ENCODE measurements at regions not wholly inside any gene's neighbourhood (a gene's known extent, or its start where the extent isn't known, plus 50 kb on each side); places are given as distances from the start of the nearest gene placed in this dataset.

DNA sequence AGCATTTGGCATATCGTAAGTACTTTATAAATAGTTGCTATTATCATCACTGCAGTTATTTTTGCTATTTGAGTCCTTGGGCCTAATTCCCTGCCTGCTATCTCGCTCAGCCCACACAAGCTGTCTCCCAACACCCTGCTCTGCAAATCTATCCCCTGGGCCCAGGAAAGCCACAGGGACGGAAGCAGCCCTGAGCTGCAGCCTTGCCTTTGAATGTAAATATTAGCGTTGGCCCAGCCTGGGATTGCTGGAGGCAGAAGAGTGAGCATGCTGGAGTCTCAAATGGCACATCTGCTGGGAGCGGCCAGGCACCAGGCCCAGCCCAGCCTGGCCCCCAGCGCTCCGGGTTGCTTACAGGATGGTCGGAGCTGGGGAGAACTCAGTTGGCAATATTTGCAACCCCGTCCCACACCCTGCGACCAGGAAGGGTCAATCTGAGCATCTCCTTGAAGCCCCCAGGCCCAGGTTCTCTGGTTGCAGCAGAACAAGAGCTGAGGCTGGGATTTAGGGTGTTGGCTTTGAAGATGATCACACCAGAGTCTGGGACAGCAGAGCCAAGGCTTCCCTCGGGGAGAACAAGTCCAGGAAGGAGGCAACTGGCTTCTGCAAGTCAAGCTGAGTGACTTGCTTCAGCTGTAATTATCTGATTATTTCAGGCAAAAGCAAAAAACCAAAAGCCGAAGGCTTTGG, 529.6 kb downstream of the SHQ1 start:
- H3K9me3 Mint-ChIP-seq (ENCODE audit: unreplicated experiment): no peaks in the 10 kb centered on the region
- TF ChIP-seq CTCF (IDR thresholded peaks at IDR 0.05): no peak
- H3K27ac Mint-ChIP-seq (ENCODE audit: unreplicated experiment): peak overlapping the region; percentile 79
- H3K36me3 Mint-ChIP-seq (ENCODE audit: unreplicated experiment): no peaks in the 10 kb centered on the region
- H3K27me3 Mint-ChIP-seq (ENCODE audit: unreplicated experiment): peaks cover 3% of the 10 kb centered on the region
- H3K4me1 Mint-ChIP-seq (ENCODE audit: unreplicated experiment): peaks cover 46% of the 10 kb centered on the region
- no peak overlapping the region for H3K4me3 Mint-ChIP-seq (ENCODE audit: unreplicated experiment)
- peak; percentile 87 for DNase-seq (ENCODE audit: extremely low spot score, unreplicated experiment)

- H3K27ac Mint-ChIP-seq (ENCODE audit: unreplicated experiment): peak overlapping the region; percentile 79
These were observed 530.8 kb downstream of the SHQ1 start for GRCh38 chr3:72317491-72317890.

GRCh38 chr3:72316501-72317279, 531.6 kb downstream of the SHQ1 start:
- Mint-ChIP-seq H3K27me3 (ENCODE audit: unreplicated experiment) (peaks cover 3% of the 10 kb centered on the region), H3K9me3 (ENCODE audit: unreplicated experiment) (no peaks in the 10 kb centered on the region), H3K4me1 (ENCODE audit: unreplicated experiment) (peaks cover 46% of the 10 kb centered on the region), H3K27ac (ENCODE audit: unreplicated experiment) (peak overlapping the region; percentile 66), H3K4me3 (ENCODE audit: unreplicated experiment) (no peak overlapping the region), H3K36me3 (ENCODE audit: unreplicated experiment) (no peaks in the 10 kb centered on the region)
- DNase-seq (ENCODE audit: extremely low spot score, unreplicated experiment): no peak
- TF ChIP-seq CTCF (IDR thresholded peaks at IDR 0.05): no peak

More at GRCh38 chr3:72317491-72317890, 530.8 kb downstream of the SHQ1 start:
- Mint-ChIP-seq H3K9me3 (ENCODE audit: unreplicated experiment) (no peaks in the 10 kb centered on the region), H3K4me1 (ENCODE audit: unreplicated experiment) (peaks cover 44% of the 10 kb centered on the region), H3K27me3 (ENCODE audit: unreplicated experiment) (peaks cover 3% of the 10 kb centered on the region), H3K36me3 (ENCODE audit: unreplicated experiment) (no peaks in the 10 kb centered on the region), H3K4me3 (ENCODE audit: unreplicated experiment) (no peak overlapping the region)
- no peak for DNase-seq (ENCODE audit: extremely low spot score, unreplicated experiment)
- no peak for TF ChIP-seq CTCF (IDR thresholded peaks at IDR 0.05)

DNA sequence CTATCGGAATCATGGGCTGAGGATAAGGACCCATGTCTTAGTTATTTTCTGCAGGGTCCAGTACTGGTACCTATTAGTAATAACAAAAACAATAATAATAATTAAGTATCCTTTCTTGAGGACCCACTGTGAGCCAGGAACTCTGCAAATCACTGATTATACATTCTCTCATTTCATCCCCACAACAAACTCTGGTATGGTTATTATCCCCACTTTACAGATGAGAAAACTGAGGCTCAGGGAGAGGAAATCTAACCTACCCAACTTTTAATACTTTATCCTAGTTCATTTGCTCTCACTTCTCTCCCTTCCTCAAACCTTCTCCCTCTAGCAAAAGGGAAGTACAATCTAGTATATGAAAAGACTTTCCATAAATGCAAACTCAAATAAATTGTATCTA, 528.4 kb upstream of the PROK2 start:
- Mint-ChIP-seq H3K27me3 (ENCODE audit: unreplicated experiment) (peaks cover 3% of the 10 kb centered on the region), H3K36me3 (ENCODE audit: unreplicated experiment) (no peaks in the 10 kb centered on the region), H3K27ac (ENCODE audit: unreplicated experiment) (no peak overlapping the region), H3K4me3 (ENCODE audit: unreplicated experiment) (no peak overlapping the region), H3K9me3 (ENCODE audit: unreplicated experiment) (no peaks in the 10 kb centered on the region), H3K4me1 (ENCODE audit: unreplicated experiment) (peaks cover 58% of the 10 kb centered on the region)
- no peak for TF ChIP-seq CTCF (IDR thresholded peaks at IDR 0.05)
- DNase-seq (ENCODE audit: extremely low spot score, unreplicated experiment): no peak

- H3K36me3 Mint-ChIP-seq (ENCODE audit: unreplicated experiment): no peaks in the 10 kb centered on the region
- TF ChIP-seq CTCF (IDR thresholded peaks at IDR 0.05): no peak
- H3K4me3 Mint-ChIP-seq (ENCODE audit: unreplicated experiment): no peak overlapping the region
- H3K9me3 Mint-ChIP-seq (ENCODE audit: unreplicated experiment): no peaks in the 10 kb centered on the region
- peaks cover 3% of the 10 kb centered on the region for H3K27me3 Mint-ChIP-seq (ENCODE audit: unreplicated experiment)
- peaks cover 51% of the 10 kb centered on the region for H3K4me1 Mint-ChIP-seq (ENCODE audit: unreplicated experiment)
- no peak overlapping the region for H3K27ac Mint-ChIP-seq (ENCODE audit: unreplicated experiment)
- no peak for DNase-seq (ENCODE audit: extremely low spot score, unreplicated experiment)
These were observed 527.4 kb upstream of the PROK2 start for GRCh38 chr3:72312339-72312738.

All from osteocyte (in vitro differentiated cells).